ENCODE measurements at regions not wholly inside any gene's neighbourhood (a gene's known extent, or its start where the extent isn't known, plus 50 kb on each side); places are given as distances from the start of the nearest gene placed in this dataset.

DNA sequence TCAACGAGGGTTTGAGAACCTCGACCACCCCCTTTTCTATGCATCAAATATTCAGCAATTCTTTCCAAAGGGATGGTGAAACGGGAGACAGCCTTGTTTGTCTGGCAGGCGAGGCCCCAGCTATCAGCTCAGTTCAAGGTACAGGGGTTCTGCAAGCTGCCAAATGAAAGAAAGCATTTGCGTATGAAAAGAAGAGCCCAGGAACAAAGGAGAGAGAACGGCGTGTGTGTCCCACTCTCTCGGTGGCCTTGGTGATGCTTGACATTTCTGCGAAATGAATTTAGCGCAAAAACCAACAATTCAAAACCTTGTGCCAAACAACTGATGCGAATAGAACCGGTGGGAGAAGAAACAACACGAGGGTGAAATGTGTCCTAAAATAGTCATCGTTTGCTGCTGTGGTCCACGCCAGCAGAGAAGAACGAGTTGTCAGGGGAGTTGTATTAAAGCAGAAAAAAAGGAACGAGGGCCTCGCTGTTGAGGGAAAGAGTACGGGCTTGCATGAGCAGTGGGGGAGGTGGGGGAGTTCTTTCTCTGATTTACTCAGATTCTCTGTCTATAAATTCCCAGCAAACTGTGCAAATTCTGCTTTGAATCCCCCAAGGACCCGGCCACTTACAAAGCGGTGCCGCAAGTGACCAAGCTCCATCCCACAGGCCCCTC is 97.7 kb downstream of the TMEM130 start:
- Histone ChIP-seq H3K27ac (ENCODE audit: low read length) (no peak overlapping the region), H3K4me3 (ENCODE audit: low read length) (no peak overlapping the region), H4K20me1 (ENCODE audit: low read length) (no peaks in the 10 kb centered on the region), H2AFZ (ENCODE audit: low read length) (no peak overlapping the region), H3K9me3 (ENCODE audit: low read length) (no peaks in the 10 kb centered on the region), H3F3A (ENCODE audit: low read length, unreplicated experiment) (no peaks in the 10 kb centered on the region), H3K9me2 (replicated peaks; ENCODE audit: low read length) (no peaks in the 10 kb centered on the region), H3K79me2 (ENCODE audit: low read length) (no peaks in the 10 kb centered on the region), H3K36me3 (ENCODE audit: low read depth, low read length) (no peaks in the 10 kb centered on the region), H3K4me1 (ENCODE audit: insufficient read depth, low read length) (no peaks in the 10 kb centered on the region), H3K4me2 (ENCODE audit: low read length) (no peak overlapping the region), H3K9ac (ENCODE audit: low read length) (no peak overlapping the region), H3K27me3 (ENCODE audit: low read length) (peaks cover 14% of the 10 kb centered on the region)
- DNase-seq, result no peak
- ChIA-PET POLR2A (ENCODE audit: unreplicated experiment) (no interaction called here), CTCF (no interaction called here)
- intact Hi-C loops (cut with micrococcal nuclease), result no loop called here
- no peak for ATAC-seq
- TF ChIP-seq, protein P1, sequence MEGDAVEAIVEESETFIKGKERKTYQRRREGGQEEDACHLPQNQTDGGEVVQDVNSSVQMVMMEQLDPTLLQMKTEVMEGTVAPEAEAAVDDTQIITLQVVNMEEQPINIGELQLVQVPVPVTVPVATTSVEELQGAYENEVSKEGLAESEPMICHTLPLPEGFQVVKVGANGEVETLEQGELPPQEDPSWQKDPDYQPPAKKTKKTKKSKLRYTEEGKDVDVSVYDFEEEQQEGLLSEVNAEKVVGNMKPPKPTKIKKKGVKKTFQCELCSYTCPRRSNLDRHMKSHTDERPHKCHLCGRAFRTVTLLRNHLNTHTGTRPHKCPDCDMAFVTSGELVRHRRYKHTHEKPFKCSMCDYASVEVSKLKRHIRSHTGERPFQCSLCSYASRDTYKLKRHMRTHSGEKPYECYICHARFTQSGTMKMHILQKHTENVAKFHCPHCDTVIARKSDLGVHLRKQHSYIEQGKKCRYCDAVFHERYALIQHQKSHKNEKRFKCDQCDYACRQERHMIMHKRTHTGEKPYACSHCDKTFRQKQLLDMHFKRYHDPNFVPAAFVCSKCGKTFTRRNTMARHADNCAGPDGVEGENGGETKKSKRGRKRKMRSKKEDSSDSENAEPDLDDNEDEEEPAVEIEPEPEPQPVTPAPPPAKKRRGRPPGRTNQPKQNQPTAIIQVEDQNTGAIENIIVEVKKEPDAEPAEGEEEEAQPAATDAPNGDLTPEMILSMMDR (conservative IDR thresholded peaks at IDR 0.05; ENCODE audit: low read depth, low read length), result no peak
- TF ChIP-seq EZH2phosphoT487 (IDR thresholded peaks at IDR 0.05; ENCODE audit: borderline replicate concordance, low read length) (no peak), EZH2 (IDR thresholded peaks at IDR 0.05; ENCODE audit: low read length, unreplicated experiment) (no peak)
- BruUV-seq (replicated peaks), result no TSS peak

GRCh38 chr7:98774884-98775283 is 94.9 kb downstream of the TMEM130 start:
- Histone ChIP-seq H3F3A (ENCODE audit: low read length, unreplicated experiment) (no peaks in the 10 kb centered on the region), H3K36me3 (ENCODE audit: low read depth, low read length) (no peaks in the 10 kb centered on the region), H3K9me3 (ENCODE audit: low read length) (no peaks in the 10 kb centered on the region), H3K4me3 (ENCODE audit: low read length) (no peak overlapping the region), H2AFZ (ENCODE audit: low read length) (no peak overlapping the region), H3K27ac (ENCODE audit: low read length) (no peak overlapping the region), H3K4me2 (ENCODE audit: low read length) (no peak overlapping the region), H3K4me1 (ENCODE audit: insufficient read depth, low read length) (no peaks in the 10 kb centered on the region), H3K9me2 (replicated peaks; ENCODE audit: low read length) (no peaks in the 10 kb centered on the region), H3K27me3 (ENCODE audit: low read length) (peaks cover 8% of the 10 kb centered on the region), H3K9ac (ENCODE audit: low read length) (no peak overlapping the region), H3K79me2 (ENCODE audit: low read length) (no peaks in the 10 kb centered on the region), H4K20me1 (ENCODE audit: low read length) (no peaks in the 10 kb centered on the region)
- ChIA-PET POLR2A (ENCODE audit: unreplicated experiment) (no interaction called here), CTCF (no interaction called here)
- intact Hi-C loops (cut with micrococcal nuclease), result no loop called here
- no TSS peak for BruUV-seq (replicated peaks)
- DNase-seq (no peak), ATAC-seq (no peak)
- TF ChIP-seq, protein P1 (conservative IDR thresholded peaks at IDR 0.05; ENCODE audit: low read depth, low read length), result no peak
- TF ChIP-seq EZH2 (IDR thresholded peaks at IDR 0.05; ENCODE audit: low read length, unreplicated experiment) (no peak), EZH2phosphoT487 (IDR thresholded peaks at IDR 0.05; ENCODE audit: borderline replicate concordance, low read length) (no peak)

DNA sequence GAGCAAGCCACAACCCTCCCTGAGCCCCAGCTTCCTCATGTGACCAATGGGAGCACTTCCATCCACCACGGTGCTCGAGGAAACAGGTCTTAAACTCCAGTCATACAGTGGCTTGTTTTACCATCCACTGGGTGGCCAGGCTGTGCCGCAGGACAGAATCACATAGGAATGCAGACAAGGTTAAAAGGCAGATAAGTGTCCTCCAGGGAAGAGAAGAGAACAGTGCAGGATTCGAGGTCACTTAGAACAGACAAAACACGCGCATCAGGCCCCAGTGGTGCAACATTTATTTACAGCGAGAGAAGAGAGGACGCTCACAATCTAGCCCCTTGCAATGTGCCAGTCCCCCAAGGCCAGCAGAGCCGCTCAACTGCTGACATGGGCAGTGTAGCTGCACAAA is 92.8 kb downstream of the TMEM130 start:
- intact Hi-C loops (cut with micrococcal nuclease), result no loop called here
- no peak overlapping the region for H3K4me3 ChIP-seq (ENCODE audit: low read length)
- CTCF ChIA-PET, result no interaction called here
- no peaks in the 10 kb centered on the region for H3F3A ChIP-seq (ENCODE audit: low read length, unreplicated experiment)
- H3K27ac ChIP-seq (ENCODE audit: low read length), result no peak overlapping the region
- no peak overlapping the region for H2AFZ ChIP-seq (ENCODE audit: low read length)
- no peak for ATAC-seq
- DNase-seq, result no peak
- H3K9me2 ChIP-seq (replicated peaks; ENCODE audit: low read length), result no peaks in the 10 kb centered on the region
- no peak overlapping the region for H3K9ac ChIP-seq (ENCODE audit: low read length)
- no peaks in the 10 kb centered on the region for H4K20me1 ChIP-seq (ENCODE audit: low read length)
- no TSS peak for BruUV-seq (replicated peaks)
- no peaks in the 10 kb centered on the region for H3K9me3 ChIP-seq (ENCODE audit: low read length)
- H3K4me1 ChIP-seq (ENCODE audit: insufficient read depth, low read length), result no peaks in the 10 kb centered on the region
- TF ChIP-seq, protein P1 (conservative IDR thresholded peaks at IDR 0.05; ENCODE audit: low read depth, low read length), result no peak
- no peak for TF ChIP-seq EZH2 (IDR thresholded peaks at IDR 0.05; ENCODE audit: low read length, unreplicated experiment)
- TF ChIP-seq EZH2phosphoT487 (IDR thresholded peaks at IDR 0.05; ENCODE audit: borderline replicate concordance, low read length), result no peak
- POLR2A ChIA-PET (ENCODE audit: unreplicated experiment), result no interaction called here
- H3K36me3 ChIP-seq (ENCODE audit: low read depth, low read length), result no peaks in the 10 kb centered on the region
- no peaks in the 10 kb centered on the region for H3K27me3 ChIP-seq (ENCODE audit: low read length)
- H3K4me2 ChIP-seq (ENCODE audit: low read length), result no peak overlapping the region
- no peaks in the 10 kb centered on the region for H3K79me2 ChIP-seq (ENCODE audit: low read length)

Measured in PC-3 (cell line).